ENCODE measurements at regions not wholly inside any gene's neighbourhood (a gene's known extent, or its start where the extent isn't known, plus 50 kb on each side); places are given as distances from the start of the nearest gene placed in this dataset.

GRCh38 chr12:67752226-67752732, 103.7 kb downstream of the DYRK2 start:
- Histone ChIP-seq H3K27ac (no peak overlapping the region), H3K4me3 (no peak overlapping the region), H3K36me3 (no peaks in the 10 kb centered on the region), H3K4me1 (no peaks in the 10 kb centered on the region), H3K27me3 (no peaks in the 10 kb centered on the region), H3K9ac (ENCODE audit: low read depth in 2 of 2, low read length in 2 of 2) (no peak overlapping the region), H3K9me3 (no peaks in the 10 kb centered on the region)
- intact Hi-C loops (cut with DNase I): no loop called here
- no peak for TF ChIP-seq CTCF (IDR thresholded peaks at IDR 0.05)
- no peak for DNase-seq

GRCh38 chr12:67754933-67755697, 106.6 kb downstream of the DYRK2 start:
- Histone ChIP-seq H3K4me1 (no peaks in the 10 kb centered on the region), H3K9me3 (no peaks in the 10 kb centered on the region), H3K36me3 (no peaks in the 10 kb centered on the region), H3K27ac (no peak overlapping the region), H3K9ac (ENCODE audit: low read depth in 2 of 2, low read length in 2 of 2) (no peak overlapping the region), H3K27me3 (no peaks in the 10 kb centered on the region), H3K4me3 (no peak overlapping the region)
- TF ChIP-seq CTCF (IDR thresholded peaks at IDR 0.05): no peak
- intact Hi-C loops (cut with DNase I): no loop called here
- no peak for DNase-seq

GRCh38 chr12:67757651-67758050, 109.1 kb downstream of the DYRK2 start:
- no peak overlapping the region for H3K27ac ChIP-seq
- H3K4me1 ChIP-seq: no peaks in the 10 kb centered on the region
- intact Hi-C loops (cut with DNase I): no loop called here
- no peak overlapping the region for H3K9ac ChIP-seq (ENCODE audit: low read depth in 2 of 2, low read length in 2 of 2)
- TF ChIP-seq CTCF (IDR thresholded peaks at IDR 0.05): no peak
- DNase-seq: no peak
- H3K27me3 ChIP-seq: no peaks in the 10 kb centered on the region
- no peak overlapping the region for H3K4me3 ChIP-seq
- no peaks in the 10 kb centered on the region for H3K9me3 ChIP-seq
- H3K36me3 ChIP-seq: no peaks in the 10 kb centered on the region

GRCh38 chr12:67758119-67758518, 109.6 kb downstream of the DYRK2 start:
- Histone ChIP-seq H3K27ac (no peak overlapping the region), H3K27me3 (no peaks in the 10 kb centered on the region), H3K4me1 (no peaks in the 10 kb centered on the region), H3K4me3 (no peak overlapping the region), H3K9ac (ENCODE audit: low read depth in 2 of 2, low read length in 2 of 2) (no peak overlapping the region), H3K9me3 (no peaks in the 10 kb centered on the region), H3K36me3 (no peaks in the 10 kb centered on the region)
- intact Hi-C loops (cut with DNase I): no loop called here
- TF ChIP-seq CTCF (IDR thresholded peaks at IDR 0.05): no peak
- no peak for DNase-seq

- Histone ChIP-seq H3K4me3 (no peak overlapping the region), H3K9ac (ENCODE audit: low read depth in 2 of 2, low read length in 2 of 2) (no peak overlapping the region), H3K4me1 (no peaks in the 10 kb centered on the region), H3K27ac (no peak overlapping the region), H3K9me3 (no peaks in the 10 kb centered on the region), H3K36me3 (no peaks in the 10 kb centered on the region), H3K27me3 (no peaks in the 10 kb centered on the region)
- intact Hi-C loops (cut with DNase I): no loop called here
- no peak for DNase-seq
- no peak for TF ChIP-seq CTCF (IDR thresholded peaks at IDR 0.05)
These were observed 110.0 kb downstream of the DYRK2 start for GRCh38 chr12:67758521-67758920.

All from colonic mucosa (tissue), 4 donors.